NB4 (cell line): ENCODE measurements at regions not wholly inside any gene's neighbourhood (a gene's known extent, or its start where the extent isn't known, plus 50 kb on each side); places are given as distances from the start of the nearest gene placed in this dataset.

ENCODE experiments used
- POLR2A ChIP-seq: IDR thresholded peaks from 2 replicates; pipeline ENCODE4 v1.6.1; 2011; ENCODE audit warnings: mild to moderate bottlenecking; ENCODE audit not compliant: insufficient read length; ENCODE audit errors: extremely low read depth
- TF ChIP-seq, protein P1 (sequence below): IDR thresholded peaks from one replicate; pipeline ENCODE4 v1.5.1; 2012; ENCODE audit warnings: low read depth, low read length
- TF ChIP-seq, protein P2 (sequence below): IDR thresholded peaks from 2 replicates; pipeline ENCODE4 v1.6.1; 2011; ENCODE audit warnings: low read depth, low read length

DNA sequence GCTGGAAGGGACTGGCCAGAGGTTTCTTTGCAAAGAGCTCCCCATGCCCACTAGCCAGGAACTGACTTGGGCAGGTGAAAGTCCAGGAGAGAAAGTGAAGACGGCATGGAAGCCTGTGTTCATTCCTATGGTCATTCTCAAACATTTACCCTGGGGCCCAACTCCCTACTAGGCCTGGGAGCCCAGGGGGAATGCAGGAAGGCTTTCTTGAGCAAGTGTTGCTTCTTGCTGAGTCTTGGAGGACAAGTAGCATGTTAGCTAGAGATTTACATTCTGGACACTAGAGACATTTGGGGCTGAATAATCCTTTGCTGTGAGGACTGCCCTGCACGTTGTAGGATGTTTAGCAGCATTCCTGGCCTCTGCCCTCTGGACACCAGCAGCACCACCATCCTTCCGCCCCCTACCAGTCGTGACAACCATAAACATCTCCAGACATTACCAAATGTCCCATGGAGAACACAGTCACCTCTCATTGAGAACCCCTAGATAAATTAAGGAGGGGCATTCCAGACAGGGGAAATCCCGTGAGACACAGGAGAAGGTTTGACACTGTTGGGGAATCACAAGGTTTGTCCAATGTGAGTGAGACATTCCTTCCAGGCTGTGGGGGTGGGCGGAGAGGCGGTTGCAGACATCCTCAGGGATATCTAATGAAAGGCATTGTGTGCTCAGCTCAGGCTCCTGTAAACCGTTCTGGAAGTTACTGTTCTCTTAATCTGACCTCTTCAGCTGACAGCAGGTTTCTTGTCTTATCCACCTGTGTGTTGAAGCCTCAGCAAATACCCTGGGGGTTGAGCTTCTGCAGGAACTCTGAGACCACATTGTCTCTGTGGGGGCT lies 236.2 kb downstream of the TLE3 start:
- TF ChIP-seq, protein P1, sequence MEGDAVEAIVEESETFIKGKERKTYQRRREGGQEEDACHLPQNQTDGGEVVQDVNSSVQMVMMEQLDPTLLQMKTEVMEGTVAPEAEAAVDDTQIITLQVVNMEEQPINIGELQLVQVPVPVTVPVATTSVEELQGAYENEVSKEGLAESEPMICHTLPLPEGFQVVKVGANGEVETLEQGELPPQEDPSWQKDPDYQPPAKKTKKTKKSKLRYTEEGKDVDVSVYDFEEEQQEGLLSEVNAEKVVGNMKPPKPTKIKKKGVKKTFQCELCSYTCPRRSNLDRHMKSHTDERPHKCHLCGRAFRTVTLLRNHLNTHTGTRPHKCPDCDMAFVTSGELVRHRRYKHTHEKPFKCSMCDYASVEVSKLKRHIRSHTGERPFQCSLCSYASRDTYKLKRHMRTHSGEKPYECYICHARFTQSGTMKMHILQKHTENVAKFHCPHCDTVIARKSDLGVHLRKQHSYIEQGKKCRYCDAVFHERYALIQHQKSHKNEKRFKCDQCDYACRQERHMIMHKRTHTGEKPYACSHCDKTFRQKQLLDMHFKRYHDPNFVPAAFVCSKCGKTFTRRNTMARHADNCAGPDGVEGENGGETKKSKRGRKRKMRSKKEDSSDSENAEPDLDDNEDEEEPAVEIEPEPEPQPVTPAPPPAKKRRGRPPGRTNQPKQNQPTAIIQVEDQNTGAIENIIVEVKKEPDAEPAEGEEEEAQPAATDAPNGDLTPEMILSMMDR: no peak
- no peak for TF ChIP-seq POLR2A
- TF ChIP-seq, protein P2, sequence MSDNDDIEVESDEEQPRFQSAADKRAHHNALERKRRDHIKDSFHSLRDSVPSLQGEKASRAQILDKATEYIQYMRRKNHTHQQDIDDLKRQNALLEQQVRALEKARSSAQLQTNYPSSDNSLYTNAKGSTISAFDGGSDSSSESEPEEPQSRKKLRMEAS: no peak
